GM18519 (cell line): ENCODE measurements at regions not wholly inside any gene's neighbourhood (a gene's known extent, or its start where the extent isn't known, plus 50 kb on each side); places are given as distances from the start of the nearest gene placed in this dataset.

ENCODE experiments used
- ATAC-seq: cut with Tn5 transposase; IDR thresholded peaks from one replicate; pipeline ENCODE4 v1.9.1; 2021; ENCODE audit warnings: mild to moderate bottlenecking, moderate library complexity; ENCODE audit not compliant: unreplicated experiment, low FRiP score

DNA sequence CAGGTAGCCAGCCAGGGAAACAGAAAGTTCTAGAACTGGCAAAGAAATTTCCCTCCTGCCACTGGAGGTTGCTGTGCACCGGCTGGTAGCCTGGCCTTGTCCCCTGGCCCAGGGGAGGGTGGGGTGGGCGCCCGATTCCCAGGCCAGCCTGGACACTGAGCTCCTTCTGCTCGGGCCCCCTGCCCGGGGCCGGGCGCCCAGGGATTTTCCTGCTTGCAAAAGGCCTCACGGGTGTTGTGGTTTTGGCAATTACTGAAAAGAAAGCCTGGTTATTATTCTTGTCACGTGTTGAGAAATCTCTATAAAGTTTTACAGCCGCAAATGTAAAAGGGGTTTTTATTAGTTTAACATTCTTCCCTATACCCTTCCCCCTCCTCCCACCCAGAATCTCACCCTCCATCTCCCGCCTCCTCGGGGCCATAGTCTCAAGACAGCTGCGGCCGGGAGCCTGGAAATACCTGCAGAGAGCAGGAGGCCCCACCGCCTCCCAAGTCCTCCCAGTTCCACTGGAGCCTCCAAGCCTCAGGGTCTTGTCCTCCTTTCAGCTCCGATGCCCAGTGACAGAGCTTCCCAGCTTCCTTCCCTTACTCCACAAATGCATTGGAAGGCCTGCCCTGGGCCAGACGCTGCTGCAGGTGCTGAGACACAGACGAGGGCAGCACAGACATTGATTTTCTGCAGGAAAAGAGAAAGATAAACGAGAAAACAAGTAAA is 1515.6 kb downstream of the TBC1D22A start:
- no peak for ATAC-seq

- no peak for ATAC-seq
These were observed 1514.8 kb downstream of the TBC1D22A start for GRCh38 chr22:48276994-48277867.

- no peak for ATAC-seq
These were observed 1513.0 kb downstream of the TBC1D22A start for GRCh38 chr22:48275412-48275811.

DNA sequence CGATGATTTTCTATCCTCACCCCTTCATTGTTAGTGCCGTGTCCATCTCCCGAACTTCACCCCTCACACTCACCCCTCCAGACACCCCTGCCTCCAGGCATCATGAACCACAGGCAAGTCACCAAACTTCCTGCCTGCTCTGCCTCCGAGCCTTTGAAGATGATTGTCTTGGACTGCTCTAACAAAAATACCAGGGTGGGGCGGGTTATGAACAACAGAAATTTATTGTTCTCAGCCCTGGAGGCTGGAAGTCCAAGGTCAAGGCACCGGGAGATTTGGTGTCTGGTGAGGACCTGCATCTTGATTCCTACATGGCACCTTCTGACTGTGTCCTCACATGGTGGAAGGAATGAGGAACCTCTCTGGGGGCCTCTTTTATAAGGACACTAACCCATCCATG is 1508.3 kb downstream of the TBC1D22A start:
- ATAC-seq, result no peak

- no peak for ATAC-seq
These were observed 1506.5 kb downstream of the TBC1D22A start for GRCh38 chr22:48268771-48269552.

DNA sequence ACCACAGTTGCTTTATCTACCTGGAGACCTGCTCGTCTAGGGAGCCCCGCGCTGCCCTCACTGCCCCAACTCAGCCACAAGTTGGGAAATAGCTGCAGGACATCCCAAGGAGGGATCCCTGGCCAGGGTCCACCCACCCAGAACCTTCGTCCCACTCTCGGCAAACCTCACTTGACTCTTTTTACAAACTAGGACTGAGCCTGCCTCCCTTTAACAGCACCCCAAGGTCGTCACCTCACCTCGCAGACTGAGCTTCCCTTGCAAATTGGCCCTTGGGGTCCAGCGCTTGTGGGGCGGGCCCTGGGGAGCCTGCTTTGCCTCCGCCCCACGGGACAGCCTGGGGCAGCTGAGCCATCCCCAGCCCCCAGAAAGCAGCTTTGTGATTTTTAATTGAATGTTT is 1505.8 kb downstream of the TBC1D22A start:
- ATAC-seq, result no peak

DNA sequence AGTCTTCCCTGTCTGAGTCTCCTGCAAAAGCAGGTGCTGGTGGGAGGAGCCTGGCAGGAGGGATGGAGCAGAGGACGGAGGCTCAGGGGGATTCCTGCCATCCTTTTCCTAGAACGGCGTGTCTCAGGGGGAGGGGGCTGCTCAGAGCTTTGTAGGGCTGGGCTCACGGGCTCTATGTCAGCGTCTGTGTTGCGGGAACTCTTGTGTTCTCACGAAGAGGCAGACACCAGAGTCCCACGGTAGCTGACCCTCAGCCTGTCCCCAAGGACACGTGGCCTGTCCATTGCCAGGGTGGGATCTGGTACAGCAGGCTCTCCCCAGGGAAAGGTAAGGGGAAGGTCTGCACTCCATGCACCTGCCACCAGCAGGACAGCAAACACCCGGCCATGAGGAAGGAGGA is 1505.2 kb downstream of the TBC1D22A start:
- ATAC-seq, result no peak

GRCh38 chr22:48265000-48265625 is 1502.7 kb downstream of the TBC1D22A start:
- ATAC-seq, result no peak

DNA sequence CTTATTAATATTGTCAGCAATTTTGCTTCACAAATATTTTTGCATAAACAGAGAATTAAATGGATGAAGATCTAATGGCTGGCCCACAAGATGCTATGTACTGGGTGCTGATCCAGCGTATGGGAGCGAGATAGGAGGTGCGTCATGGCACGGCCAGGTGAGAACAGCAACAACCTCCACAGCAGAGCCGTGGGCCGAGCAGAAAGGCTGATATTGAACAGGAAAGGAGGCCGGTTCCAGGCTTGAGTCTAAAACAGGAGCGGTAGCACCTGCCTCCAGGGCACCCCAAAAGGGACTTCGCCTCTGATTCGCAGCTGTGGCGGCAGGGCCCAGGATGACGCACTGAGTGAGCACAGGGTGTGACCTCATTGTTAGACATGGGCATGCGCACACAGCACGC is 1502.1 kb downstream of the TBC1D22A start:
- no peak for ATAC-seq

DNA sequence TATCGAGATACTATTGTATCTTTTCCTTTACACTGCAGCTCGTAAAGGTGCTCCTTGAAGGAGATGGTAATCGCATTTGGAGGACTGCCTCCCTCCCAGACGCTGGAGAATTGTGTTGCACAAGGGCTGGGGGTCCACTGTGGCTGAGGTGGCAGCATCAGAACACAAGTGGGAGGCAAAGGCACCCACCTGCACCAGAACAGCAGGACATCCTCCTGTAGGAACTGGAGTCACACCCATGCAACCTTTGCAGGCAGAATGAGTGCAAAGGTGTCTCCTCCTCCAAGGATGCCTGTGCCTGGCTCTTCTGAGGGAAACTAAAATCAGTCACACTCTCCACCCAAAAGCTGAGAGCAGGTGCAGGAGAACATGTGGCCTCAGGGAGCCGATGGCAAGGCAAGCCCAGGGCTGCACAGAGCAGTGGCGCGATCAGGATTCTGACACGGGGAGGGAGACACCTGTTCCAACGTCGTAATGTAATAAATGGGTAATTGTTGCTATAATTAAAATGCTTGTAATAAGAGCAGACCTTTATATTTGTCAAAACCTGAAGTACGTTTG is 1501.4 kb downstream of the TBC1D22A start:
- no peak for ATAC-seq

DNA sequence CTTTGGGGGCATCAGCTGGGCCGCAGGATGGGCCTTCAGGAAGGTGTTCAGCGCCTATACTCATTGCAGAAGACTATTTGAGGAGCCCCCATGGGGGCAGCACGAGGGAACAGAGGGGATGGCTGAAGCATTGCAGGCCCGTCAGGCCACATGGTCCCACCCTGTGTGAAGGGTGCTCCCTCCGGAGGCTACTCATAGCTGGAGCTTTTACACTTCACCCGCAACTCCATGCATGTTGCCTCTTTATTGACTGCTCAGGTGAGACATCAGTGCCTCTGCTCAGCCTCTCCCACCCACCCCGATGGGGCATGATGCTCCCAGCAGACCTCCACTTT is 1500.9 kb downstream of the TBC1D22A start:
- no peak for ATAC-seq

DNA sequence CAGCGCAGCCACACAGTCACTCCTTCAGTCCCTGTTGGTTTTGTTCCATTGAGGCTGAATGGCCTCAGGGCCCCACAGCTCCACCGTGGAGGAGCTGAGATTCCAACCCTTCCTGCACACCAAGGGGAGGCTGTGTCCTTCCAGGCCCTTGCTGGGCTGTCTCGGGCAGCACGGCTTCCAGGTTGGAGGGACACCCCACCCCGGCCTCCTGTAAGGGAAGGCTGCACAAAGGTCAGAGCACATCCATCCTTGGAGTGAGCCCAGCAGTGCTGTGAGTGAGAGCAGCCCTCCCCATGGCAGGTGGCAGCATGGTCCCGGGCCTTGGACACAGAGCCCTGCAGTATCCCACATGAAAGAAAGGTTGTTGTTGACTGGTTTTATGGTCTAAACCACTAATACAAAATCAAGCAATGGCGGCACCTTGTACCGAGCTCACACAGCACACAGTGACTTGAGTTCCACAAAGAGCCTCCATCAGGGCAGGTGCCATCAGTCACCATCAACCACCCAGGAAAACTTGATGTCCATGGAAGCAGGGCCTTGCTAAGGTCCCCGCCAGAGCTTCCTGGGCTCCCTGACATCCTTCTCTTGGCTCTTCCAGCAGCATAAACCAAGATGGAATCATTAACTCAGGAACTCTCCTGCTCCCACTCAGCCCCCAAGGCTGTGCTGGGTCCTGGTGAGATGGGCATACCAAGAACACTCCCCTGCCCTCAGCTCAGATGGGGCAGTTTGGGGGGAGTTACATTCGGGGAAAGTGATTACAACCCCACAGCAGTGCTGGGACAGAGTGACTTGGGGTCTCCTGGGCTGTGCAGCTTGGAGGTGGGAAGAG is 1500.4 kb downstream of the TBC1D22A start:
- ATAC-seq, result no peak

GRCh38 chr22:48261706-48262105 is 1499.3 kb downstream of the TBC1D22A start:
- ATAC-seq, result no peak

DNA sequence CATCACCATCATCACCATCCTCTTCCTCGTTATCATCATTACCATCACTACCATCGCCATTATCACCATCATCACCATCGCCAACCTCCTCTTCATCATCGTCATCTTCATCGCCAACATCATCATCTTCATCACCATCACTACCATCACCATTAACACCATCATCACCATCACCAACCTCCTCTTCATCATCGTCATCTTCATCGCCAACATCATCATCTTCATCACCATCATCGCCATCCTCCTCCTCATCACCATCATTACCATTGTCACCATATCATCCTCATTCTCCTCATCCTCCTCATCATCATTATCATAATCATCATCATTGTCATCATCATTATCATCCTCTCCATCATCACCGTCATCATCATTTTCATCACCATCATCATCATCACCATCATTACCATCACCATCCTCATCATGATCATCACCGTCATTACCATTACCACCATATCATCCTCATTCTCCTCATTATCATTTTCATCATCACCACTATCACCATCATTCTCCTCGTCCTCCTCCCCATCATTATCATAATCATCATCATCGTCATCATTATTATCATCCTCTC is 1498.7 kb downstream of the TBC1D22A start:
- ATAC-seq, result no peak

GRCh38 chr22:48259991-48260670 is 1497.7 kb downstream of the TBC1D22A start:
- no peak for ATAC-seq

DNA sequence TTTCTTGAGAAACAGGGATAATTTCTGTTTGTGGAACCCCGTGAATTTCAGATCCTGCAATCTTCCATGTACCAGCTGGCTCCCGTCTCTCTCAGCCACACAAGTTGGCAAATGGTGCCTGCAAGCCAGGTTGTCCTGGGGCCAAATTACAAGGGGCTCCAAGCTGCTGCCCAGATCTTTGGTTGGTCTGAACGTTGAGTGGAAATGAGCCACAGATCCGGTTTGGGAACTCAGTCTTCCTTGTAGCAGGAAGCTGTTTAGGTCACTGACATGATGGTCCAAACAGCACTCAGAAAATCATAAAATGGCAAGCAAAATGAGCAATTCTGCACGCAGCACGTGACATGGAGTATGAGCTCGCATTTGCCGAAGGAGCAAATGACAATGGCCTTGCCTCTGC is 1496.4 kb downstream of the TBC1D22A start:
- ATAC-seq, result no peak

GRCh38 chr22:48258064-48258701 is 1495.7 kb downstream of the TBC1D22A start:
- no peak for ATAC-seq

- ATAC-seq, result no peak
These were observed 1495.2 kb downstream of the TBC1D22A start for GRCh38 chr22:48257685-48258055.
